HepG2 (cell line): ENCODE measurements at regions not wholly inside any gene's neighbourhood (a gene's known extent, or its start where the extent isn't known, plus 50 kb on each side); places are given as distances from the start of the nearest gene placed in this dataset.

ENCODE experiments used
- ATAC-seq: fragments of 200-7000 bp; cut with Tn5 transposase; 3 replicates; pipeline ENCODE4 v1.9.1; 2020; ENCODE audit warnings: mild to moderate bottlenecking, moderate library complexity
- BruUV-seq: library from RNA; stranded (reverse); fragments of 400-500 nt; replicated peaks from 2 replicates; lab custom pipeline; 2021; lab: Mats Ljungman, UMichigan
- CTCF ChIA-PET: fragments of 300-600 bp; formaldehyde crosslinking; extraction: SDS; loops from one replicate; lab custom pipeline; 2021; ENCODE audit warnings: low total read pairs, inconsistent platforms, low intra/inter-chr PET ratio; lab: Yijun Ruan, JAX
- POLR2A ChIA-PET: fragments of 350-600 bp; sonication (Branson Sonifier 250); formaldehyde crosslinking; loops from one replicate; lab custom pipeline; 2020; ENCODE audit warnings: antibody characterized with exemption, inconsistent platforms; lab: Yijun Ruan, JAX
- DNase-seq: peaks from one replicate; pipeline ENCODE4 v3.0.0-alpha.2; 2015; ENCODE audit warnings: low spot score
- FAIRE-seq: peaks from 3 replicates; lab custom pipeline; 2011; peaks lifted over from hg19 to GRCh38; lab: Jason Lieb, UNC
- H2AFZ ChIP-seq: one replicate; pipeline ENCODE4 v1.6.1; 2011; ENCODE audit warnings: low read length, inconsistent platforms
- H3K27ac ChIP-seq: fragments of 300-600 bp; 3 replicates; pipeline ENCODE4 v1.8.0; 2011; ENCODE audit warnings: mixed run types, mild to moderate bottlenecking, mixed read lengths, low read length, inconsistent platforms; ENCODE audit not compliant: insufficient read depth; ENCODE audit errors: extremely low read length
- H3K27me3 ChIP-seq, 2 experiments: fragments of 200-600 bp in 1 of 2; 2 replicates in 1 of 2; 3 replicates in 1 of 2; pipeline versions ENCODE4 v1.6.0 to v1.8.0; 2011; ENCODE audit warnings: low read length in 2 of 2, mild to moderate bottlenecking in 2 of 2, moderate library complexity in 2 of 2, inconsistent platforms in 1 of 2; ENCODE audit not compliant: insufficient read depth in 2 of 2, control insufficient read depth in 1 of 2
- H3K36me3 ChIP-seq, 2 experiments: fragments of 200-600 bp in 1 of 2; replicated peaks in 1 of 2; 2 replicates in 1 of 2; 3 replicates in 1 of 2; pipeline versions ENCODE4 v1.5.1 to v1.8.0; 2011; ENCODE audit warnings: low read length in 2 of 2, inconsistent platforms in 1 of 2; ENCODE audit not compliant: insufficient read depth in 2 of 2, control insufficient read depth in 1 of 2
- H3K4me1 ChIP-seq: 2 replicates; pipeline ENCODE4 v1.5.1; 2012; ENCODE audit warnings: low read length, inconsistent platforms; ENCODE audit not compliant: insufficient read depth
- H3K4me2 ChIP-seq: 2 replicates; pipeline ENCODE4 v1.6.0; 2011; ENCODE audit warnings: low read depth, low read length, inconsistent platforms
- H3K4me3 ChIP-seq, 3 experiments: fragments of 200-600 bp in 1 of 3; sonication (generic), shearing (Covaris generic) in 1 of 3; replicated peaks in 1 of 3; 2 replicates each; pipeline ENCODE4 v1.5.1; 2011 to 2016; ENCODE audit warnings: low read length in 3 of 3, inconsistent platforms in 2 of 3, low read depth in 2 of 3, mild to moderate bottlenecking in 2 of 3, control low read depth in 1 of 3, mixed read lengths in 1 of 3; ENCODE audit not compliant: insufficient read depth in 1 of 3
- H3K79me2 ChIP-seq: one replicate; pipeline ENCODE4 v1.6.1; 2011; ENCODE audit warnings: low read length, inconsistent platforms; ENCODE audit not compliant: insufficient read depth
- H3K9ac ChIP-seq: 2 replicates; pipeline ENCODE4 v1.6.0; 2011; ENCODE audit warnings: mild to moderate bottlenecking, low read depth, low read length, inconsistent platforms; ENCODE audit not compliant: insufficient read depth
- H3K9me3 ChIP-seq: 2 replicates; pipeline ENCODE4 v1.5.1; 2012; ENCODE audit warnings: mild to moderate bottlenecking, low read length
- H4K20me1 ChIP-seq: 2 replicates; pipeline ENCODE4 v1.6.0; 2011; ENCODE audit warnings: inconsistent platforms, mild to moderate bottlenecking, low read length, moderate library complexity; ENCODE audit not compliant: insufficient read depth
- CHCHD3 ChIP-seq: sonication (generic); formaldehyde crosslinking; IDR thresholded peaks from 2 replicates; pipeline ENCODE4 v1.8.0; 2022; ENCODE audit warnings: mild to moderate bottlenecking, missing genetic modification reagents, moderate library complexity
- HBP1 ChIP-seq: IDR thresholded peaks from 2 replicates; pipeline ENCODE4 v1.6.1; 2016; ENCODE audit warnings: low read depth, control low read depth
- HMG20B ChIP-seq: conservative IDR thresholded peaks from 2 replicates; pipeline ENCODE4 v1.6.1; 2016; ENCODE audit warnings: missing genetic modification reagents, missing compliant biosample characterization
- JUN ChIP-seq: sonication (generic); formaldehyde crosslinking; IDR thresholded peaks from 2 replicates; pipeline ENCODE4 v1.4.0; 2020; ENCODE audit warnings: mild to moderate bottlenecking, missing genetic modification reagents
- NCOR1 ChIP-seq: fragments of 200-600 bp; sonication (generic); IDR thresholded peaks from 2 replicates; pipeline ENCODE4 v1.7.0; 2017; ENCODE audit warnings: antibody characterized with exemption, low read length, borderline replicate concordance
- NONO ChIP-seq, 2 experiments: fragments of 450-650 bp in 1 of 2; sonication (generic) in 1 of 2; formaldehyde crosslinking in 1 of 2; IDR thresholded peaks in 1 of 2; conservative IDR thresholded peaks in 1 of 2; 2 replicates each; pipeline versions ENCODE4 v1.6.1 to v1.8.0; 2017 to 2022; ENCODE audit warnings: mild to moderate bottlenecking in 1 of 2, missing genetic modification reagents in 1 of 2, moderate library complexity in 1 of 2
- NR2F2 ChIP-seq: IDR thresholded peaks from 2 replicates; pipeline ENCODE4 v1.6.1; 2012; ENCODE audit warnings: low read depth, inconsistent platforms, borderline replicate concordance
- POLR2A ChIP-seq, 2 experiments: IDR thresholded peaks; 2 replicates each; pipeline ENCODE4 v1.6.1; 2011; ENCODE audit warnings: low read depth in 2 of 2, low read length in 2 of 2, mild to moderate bottlenecking in 1 of 2, moderate library complexity in 1 of 2; ENCODE audit not compliant: insufficient read depth in 1 of 2
- RELA ChIP-seq: sonication (generic); formaldehyde crosslinking; IDR thresholded peaks from 2 replicates; pipeline ENCODE4 v1.4.0; 2020; ENCODE audit warnings: missing genetic modification reagents
- SRSF9 ChIP-seq: fragments of 200-400 bp; formaldehyde crosslinking; IDR thresholded peaks from 2 replicates; pipeline ENCODE4 v1.6.1; 2018; ENCODE audit warnings: borderline replicate concordance, mild to moderate bottlenecking, low read depth, low read length; ENCODE audit not compliant: insufficient read depth, poor library complexity, severe bottlenecking
- TAF1 ChIP-seq: sonication (generic); formaldehyde crosslinking; IDR thresholded peaks from 2 replicates; pipeline ENCODE4 v1.4.0; 2020; ENCODE audit warnings: missing genetic modification reagents
- ZBTB7A ChIP-seq: sonication (generic); formaldehyde crosslinking; IDR thresholded peaks from 2 replicates; pipeline ENCODE4 v1.8.0; 2022; ENCODE audit warnings: mild to moderate bottlenecking, missing genetic modification reagents
- ZNF333 ChIP-seq: sonication (generic); formaldehyde crosslinking; IDR thresholded peaks from 2 replicates; pipeline ENCODE4 v1.4.0; 2020; ENCODE audit warnings: mild to moderate bottlenecking, missing genetic modification reagents, borderline replicate concordance
- ZNF678 ChIP-seq: sonication (generic); formaldehyde crosslinking; IDR thresholded peaks from 2 replicates; pipeline ENCODE4 v1.4.0; 2020; ENCODE audit warnings: mild to moderate bottlenecking, missing genetic modification reagents
- ZNF724P ChIP-seq: sonication (generic); formaldehyde crosslinking; IDR thresholded peaks from 2 replicates; pipeline ENCODE4 v1.8.0; 2022; ENCODE audit warnings: missing genetic modification reagents, borderline replicate concordance
- ZNF766 ChIP-seq: sonication (generic); formaldehyde crosslinking; IDR thresholded peaks from 2 replicates; pipeline ENCODE4 v1.5.0; 2020; ENCODE audit warnings: missing genetic modification reagents, borderline replicate concordance
- ZNF776 ChIP-seq: sonication (generic); formaldehyde crosslinking; IDR thresholded peaks from 2 replicates; pipeline ENCODE4 v1.4.0; 2020; ENCODE audit warnings: mild to moderate bottlenecking, missing genetic modification reagents
- ZNF788 ChIP-seq: sonication (generic); formaldehyde crosslinking; IDR thresholded peaks from 2 replicates; pipeline ENCODE4 v1.5.0; 2020; ENCODE audit warnings: mild to moderate bottlenecking, missing genetic modification reagents, borderline replicate concordance
- WGBS: methylation state at CpG from one replicate; pipeline ENCODE4 v1.1.6; 2017; ENCODE audit warnings: low lambda C conversion rate; 5-methylcytosine and 5-hydroxymethylcytosine counted together
- in situ Hi-C: cut with HindIII; loops from 2 replicates; pipeline ENCODE4 v1.10.0; 2017; ENCODE audit warnings: low pct_unique_long_range_greater_than_20kb; ENCODE audit not compliant: extremely low pct_ligation_motif_present
- intact Hi-C: fragments of 100-400 bp; cut with micrococcal nuclease; formaldehyde crosslinking; loops from one replicate; pipeline ENCODE4 v1.10.0; 2022; ENCODE audit not compliant: unreplicated experiment
- TF ChIP-seq, protein P1 (sequence below): sonication (generic); formaldehyde crosslinking; IDR thresholded peaks from 2 replicates; pipeline ENCODE4 v1.5.0; 2020; ENCODE audit warnings: mild to moderate bottlenecking, missing genetic modification reagents

DNA sequence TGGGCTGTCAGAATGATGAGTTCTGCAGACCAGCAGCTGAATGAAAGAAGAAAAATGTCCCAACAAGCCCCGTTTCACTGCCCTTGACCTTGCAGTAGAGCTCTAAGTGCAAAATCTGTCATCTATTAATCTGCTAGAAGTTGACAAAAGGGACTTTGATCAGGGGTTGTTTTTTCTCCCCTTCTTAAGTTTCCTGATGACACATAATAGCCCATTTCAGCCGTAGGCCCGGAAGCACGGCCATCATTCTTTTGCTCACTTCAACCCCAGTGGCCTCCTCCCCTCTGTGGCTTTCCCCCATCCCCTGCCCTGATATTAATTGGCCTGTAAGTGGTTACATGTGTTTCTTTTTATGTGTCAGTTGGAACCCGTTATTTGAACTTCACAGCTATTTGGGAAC is 298.9 kb downstream of the RPLP1 start:
- intact Hi-C loops: no loop called here
- H3K79me2 ChIP-seq: no peaks in the 10 kb centered on the region
- ATAC-seq: no peak
- H2AFZ ChIP-seq: no peak overlapping the region
- FAIRE-seq: no peak
- H4K20me1 ChIP-seq: no peaks in the 10 kb centered on the region
- in situ Hi-C loops: no loop called here
- POLR2A ChIA-PET: no interaction called here
- no peak overlapping the region for H3K4me3 ChIP-seq
- no peak overlapping the region for H3K9ac ChIP-seq
- BruUV-seq: no TSS peak
- 0 out of 2 replicates have a peak, but pooled peaks cover 10% of the 10 kb centered on the region for H3K9me3 ChIP-seq
- CTCF ChIA-PET: no interaction called here
- no peaks in the 10 kb centered on the region for H3K36me3 ChIP-seq
- WGBS: 0% methylated on average over 5 of the region's 5 CpGs
- TF ChIP-seq ZNF333 (CRISPR knock-in tag) (no peak), JUN (CRISPR knock-in tag) (no peak), TAF1 (CRISPR knock-in tag) (no peak), ZNF678 (CRISPR knock-in tag) (no peak), ZNF776 (CRISPR knock-in tag) (no peak), HBP1 (CRISPR knock-in tag) (no peak), HMG20B (CRISPR knock-in tag) (no peak), NCOR1 (no peak), POLR2A (IDR thresholded peaks at IDR 0.05; ENCODE audit: insufficient read depth in 1 of 2, low read depth in 2 of 2, low read length in 2 of 2) (no peak), ZBTB7A (CRISPR knock-in tag) (no peak), ZNF766 (no peak), NONO (IDR thresholded peaks at IDR 0.05) (no peak), NONO (CRISPR knock-in tag; conservative IDR thresholded peaks at IDR 0.05) (no peak), ZNF724P (CRISPR knock-in tag) (no peak), NR2F2 (no peak), ZNF788 (CRISPR knock-in tag) (no peak), RELA (CRISPR knock-in tag) (no peak), CHCHD3 (CRISPR knock-in tag) (no peak), SRSF9 (no peak)
- TF ChIP-seq, protein P1, sequence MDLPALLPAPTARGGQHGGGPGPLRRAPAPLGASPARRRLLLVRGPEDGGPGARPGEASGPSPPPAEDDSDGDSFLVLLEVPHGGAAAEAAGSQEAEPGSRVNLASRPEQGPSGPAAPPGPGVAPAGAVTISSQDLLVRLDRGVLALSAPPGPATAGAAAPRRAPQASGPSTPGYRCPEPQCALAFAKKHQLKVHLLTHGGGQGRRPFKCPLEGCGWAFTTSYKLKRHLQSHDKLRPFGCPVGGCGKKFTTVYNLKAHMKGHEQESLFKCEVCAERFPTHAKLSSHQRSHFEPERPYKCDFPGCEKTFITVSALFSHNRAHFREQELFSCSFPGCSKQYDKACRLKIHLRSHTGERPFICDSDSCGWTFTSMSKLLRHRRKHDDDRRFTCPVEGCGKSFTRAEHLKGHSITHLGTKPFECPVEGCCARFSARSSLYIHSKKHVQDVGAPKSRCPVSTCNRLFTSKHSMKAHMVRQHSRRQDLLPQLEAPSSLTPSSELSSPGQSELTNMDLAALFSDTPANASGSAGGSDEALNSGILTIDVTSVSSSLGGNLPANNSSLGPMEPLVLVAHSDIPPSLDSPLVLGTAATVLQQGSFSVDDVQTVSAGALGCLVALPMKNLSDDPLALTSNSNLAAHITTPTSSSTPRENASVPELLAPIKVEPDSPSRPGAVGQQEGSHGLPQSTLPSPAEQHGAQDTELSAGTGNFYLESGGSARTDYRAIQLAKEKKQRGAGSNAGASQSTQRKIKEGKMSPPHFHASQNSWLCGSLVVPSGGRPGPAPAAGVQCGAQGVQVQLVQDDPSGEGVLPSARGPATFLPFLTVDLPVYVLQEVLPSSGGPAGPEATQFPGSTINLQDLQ: no peak
- TF ChIP-seq, all 625 proteins: peak for 0
- Histone ChIP-seq H3K27ac (no peak overlapping the region), H3K4me2 (no peak overlapping the region), H3K27me3 (peaks cover 0 to 28% of the 10 kb centered on the region in 2 experiments; a peak in 4 of 5 replicates), H3K4me1 (0 out of 2 replicates have a peak, but pooled peaks cover 8% of the 10 kb centered on the region)
- no peak for DNase-seq
